H1 (cell line): ENCODE measurements at regions not wholly inside any gene's neighbourhood (a gene's known extent, or its start where the extent isn't known, plus 50 kb on each side); places are given as distances from the start of the nearest gene placed in this dataset.

ENCODE experiments used
- CTCF ChIA-PET: fragments of 300-600 bp; sonication (Branson Sonifier 250); formaldehyde crosslinking; loops from one replicate; lab custom pipeline; 2021; ENCODE audit not compliant: partially characterized antibody; lab: Charles Lee
- POLR2A ChIA-PET: fragments of 300-600 bp; sonication (Branson Sonifier 250); formaldehyde crosslinking; loops from one replicate; lab custom pipeline; 2021; ENCODE audit warnings: inconsistent platforms; ENCODE audit not compliant: partially characterized antibody; lab: Charles Lee
- DNase-seq, 2 experiments: peaks; one replicate each; pipeline versions ENCODE4 v3.0.0 to v3.0.0-alpha.2; 2010 to 2022; ENCODE audit warnings: low spot score in 2 of 2, low read depth in 1 of 2, mixed read lengths in 1 of 2
- FAIRE-seq: peaks from 2 replicates; lab custom pipeline; 2011; peaks lifted over from hg19 to GRCh38; lab: Jason Lieb, UNC
- H2AFZ ChIP-seq: 2 replicates; pipeline ENCODE4 v1.8.1; 2012; ENCODE audit warnings: low read length, inconsistent platforms
- H2AK5ac ChIP-seq: 2 replicates; pipeline ENCODE4 v1.6.1; 2013; ENCODE audit warnings: low read depth, low read length
- H2BK120ac ChIP-seq: replicated peaks from 2 replicates; pipeline ENCODE3; 2013; ENCODE audit warnings: low read depth, low read length, inconsistent platforms
- H2BK12ac ChIP-seq: 2 replicates; pipeline ENCODE4 v1.6.1; 2013; ENCODE audit warnings: low read depth, low read length
- H2BK15ac ChIP-seq: 2 replicates; pipeline ENCODE4 v1.6.1; 2013; ENCODE audit warnings: low read length
- H2BK20ac ChIP-seq: 2 replicates; pipeline ENCODE4 v1.6.1; 2013; ENCODE audit warnings: low read length
- H2BK5ac ChIP-seq: 2 replicates; pipeline ENCODE4 v1.6.1; 2013; ENCODE audit warnings: low read depth, low read length
- H3K14ac ChIP-seq: 2 replicates; pipeline ENCODE4 v1.6.1; 2013; ENCODE audit warnings: inconsistent platforms; ENCODE audit not compliant: insufficient read length
- H3K18ac ChIP-seq: 2 replicates; pipeline ENCODE4 v1.6.1; 2013; ENCODE audit warnings: low read length; ENCODE audit errors: extremely low read depth
- H3K23ac ChIP-seq: 2 replicates; pipeline ENCODE4 v1.6.1; 2013; ENCODE audit warnings: inconsistent platforms; ENCODE audit not compliant: insufficient read length
- H3K23me2 ChIP-seq: 2 replicates; pipeline ENCODE4 v1.6.1; 2013; ENCODE audit warnings: low read depth, low read length
- H3K27ac ChIP-seq: 2 replicates; pipeline ENCODE4 v1.6.1; 2011; ENCODE audit warnings: low read depth, low read length, inconsistent platforms
- H3K27me3 ChIP-seq, 4 experiments: replicated peaks in 1 of 4; 1 replicate in 1 of 4; 2 replicates in 3 of 4; pipeline versions ENCODE4 v1.6.1 to v1.8.1; 2011 to 2013; ENCODE audit warnings: low read length in 3 of 4, mild to moderate bottlenecking in 3 of 4, inconsistent platforms in 2 of 4, mixed read lengths in 2 of 4, moderate library complexity in 1 of 4; ENCODE audit not compliant: control insufficient read depth in 3 of 4, insufficient read depth in 3 of 4; ENCODE audit errors: extremely low read depth in 1 of 4
- H3K36me3 ChIP-seq, 4 experiments: 2 replicates each; pipeline versions ENCODE4 v1.6.1 to v1.8.1; 2011 to 2013; ENCODE audit warnings: mild to moderate bottlenecking in 4 of 4, low read length in 3 of 4, moderate library complexity in 2 of 4, control low read depth in 1 of 4, inconsistent platforms in 1 of 4; ENCODE audit not compliant: insufficient read depth in 4 of 4, control insufficient read depth in 2 of 4
- H3K4ac ChIP-seq: replicated peaks from 2 replicates; pipeline ENCODE3; 2013; ENCODE audit warnings: low read length, low read depth, mixed read lengths, inconsistent platforms; ENCODE audit not compliant: insufficient read length
- H3K4me1 ChIP-seq, 4 experiments: replicated peaks in 1 of 4; 1 replicate in 1 of 4; 2 replicates in 3 of 4; pipeline versions ENCODE4 v1.6.1 to v1.8.1; 2011 to 2013; ENCODE audit warnings: low read length in 3 of 4, inconsistent platforms in 2 of 4, mixed read lengths in 1 of 4; ENCODE audit not compliant: insufficient read depth in 4 of 4, control insufficient read depth in 3 of 4
- H3K4me2 ChIP-seq, 2 experiments: 2 replicates each; pipeline versions ENCODE4 v1.6.1 to v1.8.1; 2011 to 2013; ENCODE audit warnings: low read depth in 2 of 2, low read length in 2 of 2, control low read depth in 1 of 2, inconsistent platforms in 1 of 2, mild to moderate bottlenecking in 1 of 2; ENCODE audit not compliant: insufficient read depth in 1 of 2
- H3K4me3 ChIP-seq, 4 experiments: fragments of 200-600, 300-600 bp in 1 of 4; sonication (generic), shearing (Covaris generic), sonication (Bioruptor Twin) in 1 of 4; 2 replicates each; pipeline versions ENCODE4 v1.5.1 to v1.8.1; 2011 to 2016; ENCODE audit warnings: low read length in 4 of 4, low read depth in 3 of 4, control low read depth in 2 of 4, inconsistent platforms in 2 of 4, mild to moderate bottlenecking in 2 of 4, mixed read lengths in 1 of 4, moderate library complexity in 1 of 4; ENCODE audit not compliant: insufficient read depth in 2 of 4; ENCODE audit errors: extremely low read depth in 1 of 4
- H3K56ac ChIP-seq: replicated peaks from 2 replicates; pipeline ENCODE3; 2013; ENCODE audit warnings: low read depth, mild to moderate bottlenecking, mixed read lengths, low read length, inconsistent platforms; ENCODE audit not compliant: insufficient read length
- H3K79me1 ChIP-seq: 2 replicates; pipeline ENCODE4 v1.6.1; 2013; ENCODE audit warnings: low read depth, low read length, control low read depth
- H3K79me2 ChIP-seq, 2 experiments: 2 replicates each; pipeline versions ENCODE4 v1.6.1 to v1.8.1; 2012 to 2013; ENCODE audit warnings: low read length in 2 of 2, mild to moderate bottlenecking in 2 of 2, inconsistent platforms in 1 of 2; ENCODE audit not compliant: insufficient read depth in 2 of 2, control insufficient read depth in 1 of 2
- H3K9ac ChIP-seq, 4 experiments: replicated peaks in 1 of 4; 1 replicate in 1 of 4; 2 replicates in 3 of 4; pipeline versions ENCODE4 v1.6.1 to v1.8.1; 2011 to 2013; ENCODE audit warnings: low read depth in 3 of 4, low read length in 3 of 4, control low read depth in 2 of 4, mild to moderate bottlenecking in 2 of 4, moderate library complexity in 2 of 4, inconsistent platforms in 1 of 4; ENCODE audit errors: extremely low read depth in 1 of 4
- H3K9me3 ChIP-seq, 2 experiments: 2 replicates each; pipeline versions ENCODE4 v1.6.1 to v1.8.1; 2012 to 2013; ENCODE audit warnings: mild to moderate bottlenecking in 2 of 2, moderate library complexity in 2 of 2, control low read depth in 1 of 2, inconsistent platforms in 1 of 2, low read depth in 1 of 2, low read length in 1 of 2, mixed read lengths in 1 of 2; ENCODE audit not compliant: insufficient read depth in 2 of 2
- H4K20me1 ChIP-seq, 2 experiments: replicated peaks in 1 of 2; 2 replicates each; pipeline versions ENCODE3 to v1.8.1; 2011 to 2013; ENCODE audit warnings: inconsistent platforms in 2 of 2, low read length in 2 of 2, mild to moderate bottlenecking in 1 of 2; ENCODE audit not compliant: insufficient read depth in 2 of 2, control insufficient read depth in 1 of 2
- H4K5ac ChIP-seq: 2 replicates; pipeline ENCODE4 v1.6.1; 2013; ENCODE audit warnings: low read length, low read depth, mixed read lengths, inconsistent platforms; ENCODE audit not compliant: insufficient read length
- H4K8ac ChIP-seq: 2 replicates; pipeline ENCODE4 v1.8.0; 2013; ENCODE audit warnings: mild to moderate bottlenecking, moderate library complexity, low read length, inconsistent platforms; ENCODE audit not compliant: insufficient read depth; ENCODE audit errors: extremely low read depth
- H4K91ac ChIP-seq: replicated peaks from 2 replicates; pipeline ENCODE3; 2013; ENCODE audit warnings: low read length, mixed read lengths, inconsistent platforms; ENCODE audit not compliant: insufficient read length
- CEBPB ChIP-seq: IDR thresholded peaks from 2 replicates; pipeline ENCODE4 v1.6.1; 2012; ENCODE audit warnings: low read depth, low read length
- EGR1 ChIP-seq: IDR thresholded peaks from 2 replicates; pipeline ENCODE4 v1.6.1; 2011; ENCODE audit warnings: low read depth, low read length, borderline replicate concordance
- KDM1A ChIP-seq: fragments of 200-600, 300-600 bp; sonication (generic); IDR thresholded peaks from 2 replicates; pipeline ENCODE4 v1.7.1; 2016; ENCODE audit warnings: mild to moderate bottlenecking, low read length, borderline replicate concordance
- SP4 ChIP-seq: IDR thresholded peaks from 2 replicates; pipeline ENCODE4 v1.6.1; 2012; ENCODE audit warnings: low read length, inconsistent platforms
- WGBS, 2 experiments: shearing (Covaris generic) in 1 of 2; methylation state at CpG; one replicate each; pipeline versions ENCODE4 v1.1.6 to v1.1.7; 2013 to 2015; ENCODE audit warnings: low lambda C conversion rate in 2 of 2, mixed read lengths in 2 of 2, inconsistent platforms in 1 of 2, low coverage in 1 of 2, missing lambda C conversion rate in 1 of 2; ENCODE audit not compliant: insufficient replicate concordance in 2 of 2, insufficient coverage in 1 of 2, insufficient read length in 1 of 2; ENCODE audit errors: extremely low coverage in 1 of 2, missing lambda C conversion rate in 1 of 2; 5-methylcytosine and 5-hydroxymethylcytosine counted together

DNA sequence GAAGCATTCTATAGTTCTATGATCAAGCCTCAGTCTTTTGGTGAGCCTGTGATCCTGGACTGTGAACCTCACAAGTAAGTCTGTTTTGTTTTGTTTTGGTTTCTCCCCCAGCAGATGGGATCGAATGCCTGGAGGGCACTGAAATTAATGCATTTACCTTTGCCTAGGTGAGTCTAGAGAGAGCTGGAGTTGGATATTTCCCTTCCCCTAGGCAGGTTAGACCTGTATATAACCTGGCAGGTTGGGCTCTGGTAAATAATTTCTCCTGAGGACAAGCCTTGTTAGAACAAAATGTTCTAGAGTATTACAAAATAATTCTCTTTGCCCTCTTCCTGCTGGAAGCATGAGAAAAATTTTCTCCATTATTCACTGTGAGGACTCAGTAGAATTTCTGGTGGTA is 211.9 kb downstream of the TPRG1 start:
- H3K14ac ChIP-seq = no peak overlapping the region
- no peak overlapping the region for H2AK5ac ChIP-seq
- H3K79me2 ChIP-seq = no peaks in the 10 kb centered on the region
- no peak overlapping the region for H3K4me3 ChIP-seq
- 69% methylated on average over 1 of the region's 1 CpG; no CpG with 5 or more reads in 1 of the 2 experiments for WGBS, 2 experiments
- no peak overlapping the region for H4K8ac ChIP-seq
- H2BK12ac ChIP-seq = no peak overlapping the region
- CTCF ChIA-PET = no interaction called here
- TF ChIP-seq KDM1A (no peak), SP4 (no peak), EGR1 (no peak), CEBPB (no peak)
- no peak overlapping the region for H3K27ac ChIP-seq
- no peak overlapping the region for H2BK120ac ChIP-seq
- no peak overlapping the region for H3K4me2 ChIP-seq
- H4K20me1 ChIP-seq = no peaks in the 10 kb centered on the region
- H3K27me3 ChIP-seq = no peaks in the 10 kb centered on the region
- H3K9ac ChIP-seq = no peak overlapping the region
- H3K4ac ChIP-seq = no peak overlapping the region
- POLR2A ChIA-PET = no interaction called here
- H2AFZ ChIP-seq = no peak overlapping the region; the same call in 1 of the 2 replicates
- no peaks in the 10 kb centered on the region for H3K23me2 ChIP-seq
- no peak overlapping the region for H3K18ac ChIP-seq
- DNase-seq (no peak), FAIRE-seq (no peak)
- no peaks in the 10 kb centered on the region for H3K36me3 ChIP-seq
- H3K4me1 ChIP-seq = peaks cover 0 to 9% (median 1%) of the 10 kb centered on the region in 4 experiments; a peak in 2 of 7 replicates
- H4K91ac ChIP-seq = no peak overlapping the region
- H3K23ac ChIP-seq = no peak overlapping the region
- no peak overlapping the region for H2BK20ac ChIP-seq
- H4K5ac ChIP-seq = no peak overlapping the region
- H2BK15ac ChIP-seq = no peak overlapping the region
- no peak overlapping the region for H2BK5ac ChIP-seq
- 0 out of 4 replicates have a peak, but pooled peaks cover 0 to 3% of the 10 kb centered on the region in 2 experiments for H3K9me3 ChIP-seq
- H3K79me1 ChIP-seq = no peaks in the 10 kb centered on the region
- H3K56ac ChIP-seq = no peak overlapping the region
